PC-9 (cell line): ENCODE measurements at regions not wholly inside any gene's neighbourhood (a gene's known extent, or its start where the extent isn't known, plus 50 kb on each side); places are given as distances from the start of the nearest gene placed in this dataset.

Experiments
- BruUV-seq: library from RNA; stranded (reverse); fragments of 400-500 nt; replicated peaks from 2 replicates; lab custom pipeline; 2021; lab: Mats Ljungman, UMichigan
- CTCF ChIA-PET: fragments of 300-600 bp; sonication (Branson Sonifier 250); formaldehyde crosslinking; loops from one replicate; lab custom pipeline; 2022; ENCODE audit warnings: antibody characterized with exemption; lab: Charles Lee
- POLR2A ChIA-PET: fragments of 300-600 bp; sonication (Branson Sonifier 250); formaldehyde crosslinking; loops from one replicate; lab custom pipeline; 2022; ENCODE audit warnings: antibody characterized with exemption; ENCODE audit not compliant: unreplicated experiment; lab: Charles Lee
- DNase-seq, 2 experiments: peaks; one replicate each; pipeline versions ENCODE4 v3.0.0 to v3.0.0-alpha.2; 2015 to 2022; ENCODE audit warnings: mixed read lengths in 1 of 2
- H2AFZ ChIP-seq: fragments of 200-600 bp; sonication (generic); 2 replicates; pipeline ENCODE4 v1.8.1; 2017; ENCODE audit warnings: antibody characterized with exemption
- H3F3A ChIP-seq: fragments of 200-600 bp; sonication (generic); 2 replicates; pipeline ENCODE4 v1.8.1; 2017; ENCODE audit warnings: antibody characterized with exemption, mild to moderate bottlenecking, low read depth; ENCODE audit not compliant: insufficient read depth
- H3K27ac ChIP-seq: fragments of 200-600 bp; sonication (generic); 2 replicates; pipeline ENCODE4 v1.6.1; 2016; ENCODE audit warnings: mixed run types
- H3K27me3 ChIP-seq: fragments of 200-600 bp; sonication (generic); 2 replicates; pipeline ENCODE4 v1.6.1; 2016; ENCODE audit warnings: low read depth, mixed run types; ENCODE audit not compliant: insufficient read depth
- H3K36me3 ChIP-seq: fragments of 200-600 bp; sonication (generic); 2 replicates; pipeline ENCODE4 v1.6.1; 2016; ENCODE audit warnings: low read depth, mixed run types
- H3K4me1 ChIP-seq: fragments of 200-600 bp; sonication (generic); replicated peaks from 2 replicates; pipeline ENCODE4 v1.6.1; 2016; ENCODE audit warnings: mixed run types; ENCODE audit not compliant: insufficient read depth
- H3K4me2 ChIP-seq: fragments of 200-600 bp; sonication (generic); 2 replicates; pipeline ENCODE4 v1.6.1; 2017; ENCODE audit warnings: mixed run types
- H3K4me3 ChIP-seq: fragments of 200-600 bp; sonication (generic); 2 replicates; pipeline ENCODE4 v1.6.1; 2016; ENCODE audit warnings: mixed run types
- H3K79me2 ChIP-seq: fragments of 200-600 bp; sonication (generic); 2 replicates; pipeline ENCODE4 v1.6.1; 2017; ENCODE audit warnings: low read depth, mixed run types
- H3K9me2 ChIP-seq: fragments of 200-600 bp; sonication (generic); 2 replicates; pipeline ENCODE4 v1.8.1; 2017; ENCODE audit warnings: mild to moderate bottlenecking; ENCODE audit not compliant: insufficient read depth
- H3K9me3 ChIP-seq: fragments of 200-600 bp; sonication (generic); 2 replicates; pipeline ENCODE4 v1.8.1; 2016; ENCODE audit warnings: low read depth; ENCODE audit not compliant: insufficient read depth
- H4K20me1 ChIP-seq: fragments of 200-600 bp; sonication (generic); 2 replicates; pipeline ENCODE4 v1.8.1; 2017; ENCODE audit not compliant: insufficient read depth
- EZH2 ChIP-seq: fragments of 200-600 bp; sonication (generic); IDR thresholded peaks from 2 replicates; pipeline ENCODE4 v1.8.0; 2017; ENCODE audit warnings: antibody characterized with exemption, low read depth
- intact Hi-C: fragments of 100-400 bp; cut with micrococcal nuclease; formaldehyde crosslinking; loops from one replicate; pipeline ENCODE4 v1.10.0; 2022; ENCODE audit not compliant: unreplicated experiment
- TF ChIP-seq, protein P1 (sequence below): fragments of 200-600 bp; sonication (generic); conservative IDR thresholded peaks from 2 replicates; pipeline ENCODE4 v1.6.1; 2017; ENCODE audit warnings: mixed run types, antibody characterized with exemption, mild to moderate bottlenecking, moderate library complexity

DNA sequence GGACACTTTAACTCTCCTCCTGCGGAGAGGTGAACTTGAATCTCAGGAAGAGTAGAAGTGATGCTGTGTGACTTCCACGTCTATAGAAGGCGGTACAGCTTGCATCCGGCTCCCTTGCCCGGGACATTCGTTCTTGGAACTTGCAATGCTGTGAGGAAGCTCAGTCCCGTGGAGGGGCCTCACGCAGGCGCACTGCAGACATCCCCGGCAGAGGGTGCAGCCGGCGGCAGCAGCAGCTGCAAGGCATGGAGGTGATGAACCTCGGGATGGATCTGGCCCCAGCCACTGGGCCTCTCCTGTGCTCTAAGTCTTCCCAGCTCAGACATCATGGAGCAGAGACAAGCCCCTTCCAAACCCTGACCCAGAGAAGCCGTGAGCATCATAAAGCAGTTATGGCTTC, 61.8 kb upstream of the SOD1 start:
- no peaks in the 10 kb centered on the region for H3K79me2 ChIP-seq
- POLR2A ChIA-PET, result no interaction called here
- no peak overlapping the region for H3K4me2 ChIP-seq
- no peak overlapping the region for H3K4me3 ChIP-seq
- H4K20me1 ChIP-seq, result no peaks in the 10 kb centered on the region
- intact Hi-C loops, result no loop called here
- H3K9me3 ChIP-seq, result no peaks in the 10 kb centered on the region
- H2AFZ ChIP-seq, result no peak overlapping the region
- no peaks in the 10 kb centered on the region for H3K36me3 ChIP-seq
- DNase-seq, result no peak
- no TSS peak for BruUV-seq
- no peaks in the 10 kb centered on the region for H3F3A ChIP-seq
- H3K27ac ChIP-seq, result no peak overlapping the region
- CTCF ChIA-PET, result interaction anchor here (0.6 kb wide), 1 partner anchor 405 kb away, joined by 10 read pairs; no protein-coding TSS in a partner anchor
- no peaks in the 10 kb centered on the region for H3K27me3 ChIP-seq
- TF ChIP-seq, protein P1, sequence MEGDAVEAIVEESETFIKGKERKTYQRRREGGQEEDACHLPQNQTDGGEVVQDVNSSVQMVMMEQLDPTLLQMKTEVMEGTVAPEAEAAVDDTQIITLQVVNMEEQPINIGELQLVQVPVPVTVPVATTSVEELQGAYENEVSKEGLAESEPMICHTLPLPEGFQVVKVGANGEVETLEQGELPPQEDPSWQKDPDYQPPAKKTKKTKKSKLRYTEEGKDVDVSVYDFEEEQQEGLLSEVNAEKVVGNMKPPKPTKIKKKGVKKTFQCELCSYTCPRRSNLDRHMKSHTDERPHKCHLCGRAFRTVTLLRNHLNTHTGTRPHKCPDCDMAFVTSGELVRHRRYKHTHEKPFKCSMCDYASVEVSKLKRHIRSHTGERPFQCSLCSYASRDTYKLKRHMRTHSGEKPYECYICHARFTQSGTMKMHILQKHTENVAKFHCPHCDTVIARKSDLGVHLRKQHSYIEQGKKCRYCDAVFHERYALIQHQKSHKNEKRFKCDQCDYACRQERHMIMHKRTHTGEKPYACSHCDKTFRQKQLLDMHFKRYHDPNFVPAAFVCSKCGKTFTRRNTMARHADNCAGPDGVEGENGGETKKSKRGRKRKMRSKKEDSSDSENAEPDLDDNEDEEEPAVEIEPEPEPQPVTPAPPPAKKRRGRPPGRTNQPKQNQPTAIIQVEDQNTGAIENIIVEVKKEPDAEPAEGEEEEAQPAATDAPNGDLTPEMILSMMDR, result no peak
- TF ChIP-seq EZH2, result no peak
- H3K4me1 ChIP-seq, result no peaks in the 10 kb centered on the region
- H3K9me2 ChIP-seq, result no peaks in the 10 kb centered on the region

DNA sequence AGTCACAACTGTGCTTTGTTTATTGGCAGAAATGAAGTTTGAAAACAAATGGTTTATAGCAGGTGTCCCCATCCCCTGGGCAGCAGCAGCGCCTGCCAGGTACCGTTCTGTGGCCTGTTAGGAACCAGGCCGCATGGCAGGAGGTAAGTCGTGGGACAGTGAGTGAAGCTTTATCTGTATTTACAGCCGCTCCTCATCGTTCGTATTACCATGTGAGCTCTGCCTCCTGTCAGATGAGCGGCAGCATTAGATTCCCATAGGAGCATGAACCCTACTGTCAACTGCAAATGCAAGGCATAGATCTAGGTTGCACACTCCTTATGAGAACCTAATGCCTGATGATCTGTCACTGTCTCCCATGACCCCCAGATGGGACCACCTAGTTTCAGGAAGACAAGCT, 63.4 kb upstream of the SOD1 start:
- no peak for DNase-seq
- no peak for TF ChIP-seq EZH2
- TF ChIP-seq, protein P1, result no peak
- no peak overlapping the region for H3K4me3 ChIP-seq
- H3K9me2 ChIP-seq, result no peaks in the 10 kb centered on the region
- no peak overlapping the region for H3K27ac ChIP-seq
- H3K4me1 ChIP-seq, result no peaks in the 10 kb centered on the region
- no peaks in the 10 kb centered on the region for H3K27me3 ChIP-seq
- intact Hi-C loops, result no loop called here
- H4K20me1 ChIP-seq, result no peaks in the 10 kb centered on the region
- H3K4me2 ChIP-seq, result no peak overlapping the region
- CTCF ChIA-PET, result no interaction called here
- H3K36me3 ChIP-seq, result no peaks in the 10 kb centered on the region
- no peaks in the 10 kb centered on the region for H3K9me3 ChIP-seq
- BruUV-seq, result no TSS peak
- POLR2A ChIA-PET, result no interaction called here
- H2AFZ ChIP-seq, result no peak overlapping the region
- H3F3A ChIP-seq, result no peaks in the 10 kb centered on the region
- H3K79me2 ChIP-seq, result no peaks in the 10 kb centered on the region

DNA sequence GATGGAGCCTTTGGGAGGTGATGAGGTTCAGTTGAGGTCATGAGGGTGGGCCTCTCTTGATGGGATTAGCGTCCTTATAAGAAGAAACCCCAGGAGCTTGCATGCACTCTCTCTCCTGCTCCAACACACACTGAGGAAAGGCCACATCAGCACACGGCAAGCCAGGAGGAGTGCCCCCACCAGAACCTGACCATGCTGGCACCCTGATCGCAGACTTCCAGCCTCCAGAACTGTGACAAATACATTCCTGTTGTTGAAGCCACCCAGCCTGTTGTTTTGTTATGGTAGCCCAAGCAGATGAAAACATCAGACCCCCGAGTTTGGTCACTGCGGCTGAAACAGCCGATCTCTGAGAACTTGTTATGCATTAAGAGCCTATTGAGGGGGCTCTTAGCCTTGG, 64.8 kb upstream of the SOD1 start:
- ChIA-PET CTCF (no interaction called here), POLR2A (no interaction called here)
- no peak overlapping the region for H3K4me2 ChIP-seq
- no peak for DNase-seq
- no peaks in the 10 kb centered on the region for H3K9me2 ChIP-seq
- intact Hi-C loops, result no loop called here
- BruUV-seq, result no TSS peak
- H2AFZ ChIP-seq, result no peak overlapping the region
- no peak overlapping the region for H3K4me3 ChIP-seq
- no peaks in the 10 kb centered on the region for H3K4me1 ChIP-seq
- no peaks in the 10 kb centered on the region for H3F3A ChIP-seq
- no peaks in the 10 kb centered on the region for H3K79me2 ChIP-seq
- no peaks in the 10 kb centered on the region for H3K27me3 ChIP-seq
- H3K36me3 ChIP-seq, result no peaks in the 10 kb centered on the region
- H3K9me3 ChIP-seq, result no peaks in the 10 kb centered on the region
- H3K27ac ChIP-seq, result no peak overlapping the region
- no peaks in the 10 kb centered on the region for H4K20me1 ChIP-seq
- TF ChIP-seq EZH2, result no peak
- TF ChIP-seq, protein P1, result no peak
